Spleen (tissue), 11 donors: ENCODE measurements at regions not wholly inside any gene's neighbourhood (a gene's known extent, or its start where the extent isn't known, plus 50 kb on each side); places are given as distances from the start of the nearest gene placed in this dataset.

Experiments used
- DNase-seq: peaks from one replicate; pipeline ENCODE4 v3.0.0-alpha.2; 2020
- H3K27ac ChIP-seq, 8 donors: fragments of 200-600 bp; sonication (generic) in 7 of 8; 1 replicate in 4 of 8; 2 replicates in 4 of 8; pipeline versions ENCODE4 v1.5.0 to v1.8.0; 2016 to 2021; ENCODE audit warnings: inconsistent platforms in 4 of 8, mild to moderate bottlenecking in 4 of 8, moderate library complexity in 1 of 8
- H3K27me3 ChIP-seq, 7 donors: fragments of 200-600 bp; sonication (generic) in 6 of 7; replicated peaks in 1 of 7; 1 replicate in 4 of 7; 2 replicates in 3 of 7; pipeline versions ENCODE4 v1.5.0 to v1.8.0; 2016 to 2021; ENCODE audit warnings: inconsistent platforms in 3 of 7, mild to moderate bottlenecking in 1 of 7
- H3K36me3 ChIP-seq, 6 donors: fragments of 200-600 bp; sonication (generic) in 5 of 6; 1 replicate in 4 of 6; 2 replicates in 2 of 6; pipeline versions ENCODE4 v1.5.0 to v1.8.0; 2016 to 2021; ENCODE audit warnings: inconsistent platforms in 2 of 6
- H3K4me1 ChIP-seq, 6 donors: fragments of 200-600 bp; sonication (generic) in 5 of 6; 1 replicate in 3 of 6; 2 replicates in 3 of 6; pipeline versions ENCODE4 v1.5.0 to v1.8.0; 2016 to 2021; ENCODE audit warnings: inconsistent platforms in 3 of 6
- H3K4me3 ChIP-seq, 8 donors: fragments of 200-600 bp; sonication (generic) in 7 of 8; 1 replicate in 4 of 8; 2 replicates in 4 of 8; pipeline versions ENCODE4 v1.5.0 to v1.8.0; 2016 to 2021; ENCODE audit warnings: inconsistent platforms in 4 of 8, mild to moderate bottlenecking in 4 of 8, moderate library complexity in 2 of 8
- H3K9me3 ChIP-seq, 8 donors: fragments of 200-600 bp; sonication (generic) in 7 of 8; 1 replicate in 4 of 8; 2 replicates in 4 of 8; pipeline versions ENCODE4 v1.5.0 to v1.8.0; 2016 to 2021; ENCODE audit warnings: inconsistent platforms in 4 of 8
- POLR2A ChIP-seq, 3 donors: fragments of 450-650 bp; IDR thresholded peaks; one replicate each; pipeline ENCODE4 v1.5.1; 2017; ENCODE audit warnings: antibody characterized with exemption in 3 of 3, mild to moderate bottlenecking in 1 of 3
- POLR2AphosphoS5 ChIP-seq, 3 donors: sonication (generic); formaldehyde crosslinking; IDR thresholded peaks; one replicate each; pipeline ENCODE4 v1.5.1; 2017; ENCODE audit warnings: antibody characterized with exemption in 3 of 3
- WGBS, 5 donors: extraction: QIAGEN DNeasy Blood & Tissue Kit in 3 of 5; methylation state at CpG; one replicate each; pipeline versions ENCODE4 v1.1.5 to v1.1.7; 2013 to 2018; 5-methylcytosine and 5-hydroxymethylcytosine counted together
- intact Hi-C: fragments of 100-400 bp; cut with DNase I; formaldehyde crosslinking; loops from one replicate; pipeline ENCODE4 v1.15.0; 2023; ENCODE audit warnings: low total_unique reads
- TF ChIP-seq, protein P1 (sequence below), 11 experiments: fragments of 200-600 bp in 7 of 11; fragments of 450-650 bp in 4 of 11; sonication (generic) in 4 of 11; IDR thresholded peaks in 8 of 11; conservative IDR thresholded peaks in 3 of 11; 1 replicate in 7 of 11; 2 replicates in 4 of 11; pipeline versions ENCODE4 v1.4.0 to v1.8.0; 2016 to 2021; ENCODE audit warnings: antibody characterized with exemption in 11 of 11, inconsistent platforms in 4 of 11, mild to moderate bottlenecking in 1 of 11
- donor health status: healthy with polysubstance abuse.
- donor health status: DM: no; HTN: no; CAD: no; lungs with moderate emphysema.
- donor health status: DM: no; HTN: no; CAD: no.
- donor health status: Bipolar disorder and iron deficiency.
- donor health status: healthy.
- donor health status: DM: no; HTN: no; CAD: no.
- donor health status: DM: yes; HTN: yes; CAD: no.

DNA sequence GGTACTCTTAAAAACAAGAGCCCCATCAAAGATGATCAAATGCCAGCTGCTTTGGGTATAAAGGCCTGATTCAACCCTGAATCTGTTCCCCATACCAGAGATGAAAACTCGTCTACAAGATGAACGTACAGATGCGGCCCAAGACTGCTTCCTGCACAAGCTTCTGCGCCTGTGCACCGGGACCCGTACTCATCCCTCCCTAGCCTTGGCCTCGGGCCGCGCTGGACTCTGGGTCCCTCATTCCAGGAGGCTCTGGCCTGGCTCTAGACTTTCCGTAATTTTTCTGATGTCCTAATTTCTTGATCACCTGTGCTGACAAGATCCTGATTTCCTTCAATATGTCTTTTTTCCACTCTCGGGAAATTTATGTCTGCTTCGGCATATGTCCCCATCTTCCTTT is 612.3 kb downstream of the BNC2 start:
- intact Hi-C loops: no loop called here
- no peak overlapping the region for H3K4me3 ChIP-seq
- H3K4me1 ChIP-seq: no peaks in the 10 kb centered on the region
- H3K9me3 ChIP-seq: no peaks in the 10 kb centered on the region
- 85 to 93% (median 92%) methylated on average over 12 of the region's 12 CpGs for WGBS, 5 donors
- H3K27me3 ChIP-seq: peaks cover 0 to 23% (median 0%) of the 10 kb centered on the region in 7 donors
- TF ChIP-seq POLR2AphosphoS5 (IDR thresholded peaks at IDR 0.05) (no peak), POLR2A (IDR thresholded peaks at IDR 0.05) (no peak)
- TF ChIP-seq, protein P1, sequence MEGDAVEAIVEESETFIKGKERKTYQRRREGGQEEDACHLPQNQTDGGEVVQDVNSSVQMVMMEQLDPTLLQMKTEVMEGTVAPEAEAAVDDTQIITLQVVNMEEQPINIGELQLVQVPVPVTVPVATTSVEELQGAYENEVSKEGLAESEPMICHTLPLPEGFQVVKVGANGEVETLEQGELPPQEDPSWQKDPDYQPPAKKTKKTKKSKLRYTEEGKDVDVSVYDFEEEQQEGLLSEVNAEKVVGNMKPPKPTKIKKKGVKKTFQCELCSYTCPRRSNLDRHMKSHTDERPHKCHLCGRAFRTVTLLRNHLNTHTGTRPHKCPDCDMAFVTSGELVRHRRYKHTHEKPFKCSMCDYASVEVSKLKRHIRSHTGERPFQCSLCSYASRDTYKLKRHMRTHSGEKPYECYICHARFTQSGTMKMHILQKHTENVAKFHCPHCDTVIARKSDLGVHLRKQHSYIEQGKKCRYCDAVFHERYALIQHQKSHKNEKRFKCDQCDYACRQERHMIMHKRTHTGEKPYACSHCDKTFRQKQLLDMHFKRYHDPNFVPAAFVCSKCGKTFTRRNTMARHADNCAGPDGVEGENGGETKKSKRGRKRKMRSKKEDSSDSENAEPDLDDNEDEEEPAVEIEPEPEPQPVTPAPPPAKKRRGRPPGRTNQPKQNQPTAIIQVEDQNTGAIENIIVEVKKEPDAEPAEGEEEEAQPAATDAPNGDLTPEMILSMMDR (IDR thresholded peaks at IDR 0.05 in 8 of 11, conservative IDR thresholded peaks at IDR 0.05 in 3 of 11): no peak
- H3K27ac ChIP-seq: no peak overlapping the region
- no peak for DNase-seq
- H3K36me3 ChIP-seq: no peaks in the 10 kb centered on the region

DNA sequence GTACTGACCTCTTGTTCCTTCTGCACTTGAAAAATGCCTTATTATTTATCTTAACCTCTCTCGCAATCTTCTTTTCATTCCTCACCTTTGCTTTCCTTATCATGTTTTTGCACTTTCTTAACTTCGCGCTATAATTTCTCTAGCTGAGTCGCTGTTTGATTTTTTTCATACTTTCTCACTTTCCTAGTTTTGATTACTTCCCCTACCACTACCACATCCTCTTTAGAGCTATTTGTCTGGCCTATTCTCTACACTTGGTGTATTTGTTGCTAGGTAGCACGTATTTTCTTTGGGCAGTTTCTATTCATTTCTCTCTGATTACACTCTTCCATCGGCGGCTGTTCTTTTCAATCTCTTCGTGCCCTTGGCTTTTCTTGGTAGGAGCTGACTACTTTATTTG is 611.8 kb downstream of the BNC2 start:
- no peak for TF ChIP-seq POLR2AphosphoS5 (IDR thresholded peaks at IDR 0.05)
- TF ChIP-seq, protein P1 (IDR thresholded peaks at IDR 0.05 in 8 of 11, conservative IDR thresholded peaks at IDR 0.05 in 3 of 11): no peak
- no peak for TF ChIP-seq POLR2A (IDR thresholded peaks at IDR 0.05)
- intact Hi-C loops: no loop called here
- no peak for DNase-seq

DNA sequence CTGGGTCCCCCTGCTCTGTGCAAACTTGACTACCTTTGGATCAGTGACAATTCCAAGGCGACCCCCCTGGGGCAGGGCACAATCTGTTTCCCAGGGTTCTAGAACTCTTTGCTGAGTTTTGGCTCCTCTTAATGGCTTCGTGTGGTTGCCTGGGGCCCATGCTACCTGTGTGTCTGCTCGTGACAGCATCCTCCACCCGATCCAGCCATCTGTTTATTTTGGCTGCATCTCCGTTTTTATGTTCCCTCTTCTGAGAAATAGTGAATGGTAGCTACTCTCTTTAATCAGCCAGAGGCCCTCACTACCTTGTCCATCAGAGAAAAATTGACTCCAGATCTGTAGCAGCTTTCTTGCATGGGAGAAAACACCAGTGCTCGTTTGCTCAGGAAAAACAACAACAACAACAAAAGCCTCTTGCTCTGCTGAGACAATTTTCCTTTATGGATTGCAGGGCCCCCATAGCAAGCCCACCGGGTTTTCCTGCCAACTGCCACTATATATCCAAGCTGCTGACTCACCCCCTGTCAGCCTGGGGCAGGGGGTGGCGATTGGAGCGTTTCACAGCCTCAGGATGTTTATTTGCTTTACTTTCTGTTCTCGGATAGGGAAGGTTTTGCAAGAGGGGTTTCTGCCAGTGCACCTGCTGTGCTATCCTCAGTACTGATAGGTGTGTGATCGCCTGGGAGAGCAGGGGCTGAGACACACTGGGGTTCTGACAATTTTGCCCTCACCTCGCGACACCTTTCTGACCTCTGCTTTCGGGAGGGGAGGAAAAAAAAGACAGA is 607.8 kb downstream of the BNC2 start:
- no peak for DNase-seq
- 30 to 42% (median 35%) methylated on average over 14 of the region's 14 CpGs for WGBS, 5 donors

More for the DNA sequence above, 611.8 kb downstream of the BNC2 start:
- Histone ChIP-seq H3K27me3 (peaks cover 0 to 28% (median 0%) of the 10 kb centered on the region in 7 donors), H3K9me3 (no peaks in the 10 kb centered on the region), H3K4me3 (no peak overlapping the region), H3K36me3 (no peaks in the 10 kb centered on the region), H3K4me1 (no peaks in the 10 kb centered on the region), H3K27ac (no peak overlapping the region)
- WGBS, 5 donors: 22 to 43% (median 31%) methylated on average over 8 of the region's 8 CpGs

DNA sequence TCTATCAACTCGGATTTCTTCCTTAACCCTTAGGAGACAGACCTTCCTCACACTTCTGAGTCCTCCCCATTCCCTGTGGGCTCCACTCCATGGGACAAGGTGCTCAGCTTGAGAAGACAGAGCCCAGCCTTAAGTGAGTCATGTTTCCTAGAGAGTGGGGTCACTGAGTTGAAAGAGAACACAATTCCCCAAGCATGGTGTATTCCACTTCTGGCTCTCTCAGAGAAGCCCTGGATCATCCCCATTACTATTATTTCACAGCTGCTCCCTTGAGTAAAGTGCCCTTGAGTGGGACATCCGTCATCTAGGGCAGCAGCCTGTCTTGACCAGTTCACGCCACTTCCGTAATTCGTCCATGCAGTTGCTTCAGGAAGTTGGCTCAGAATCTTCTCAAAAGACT is 604.8 kb downstream of the BNC2 start:
- Histone ChIP-seq H3K4me3 (no peak overlapping the region), H3K36me3 (no peaks in the 10 kb centered on the region), H3K27me3 (peaks cover 0 to 21% (median 0%) of the 10 kb centered on the region in 7 donors), H3K9me3 (peaks cover 0 to 4% (median 0%) of the 10 kb centered on the region in 8 donors), H3K27ac (no peak overlapping the region), H3K4me1 (no peaks in the 10 kb centered on the region)
- 70 to 93% (median 83%) methylated on average over 5 of the region's 5 CpGs for WGBS, 5 donors
- TF ChIP-seq POLR2AphosphoS5 (IDR thresholded peaks at IDR 0.05) (no peak), POLR2A (IDR thresholded peaks at IDR 0.05) (no peak)
- TF ChIP-seq, protein P1 (IDR thresholded peaks at IDR 0.05 in 8 of 11, conservative IDR thresholded peaks at IDR 0.05 in 3 of 11): no peak
- intact Hi-C loops: no loop called here
- DNase-seq: no peak

More for the DNA sequence above, 607.8 kb downstream of the BNC2 start:
- intact Hi-C loops: no loop called here
- Histone ChIP-seq H3K9me3 (peaks cover 0 to 4% (median 0%) of the 10 kb centered on the region in 8 donors), H3K27ac (no peak overlapping the region), H3K36me3 (no peaks in the 10 kb centered on the region), H3K27me3 (peaks cover 0 to 28% (median 0%) of the 10 kb centered on the region in 7 donors), H3K4me1 (no peaks in the 10 kb centered on the region), H3K4me3 (no peak overlapping the region)
- TF ChIP-seq POLR2AphosphoS5 (IDR thresholded peaks at IDR 0.05) (no peak), POLR2A (IDR thresholded peaks at IDR 0.05) (no peak)
- TF ChIP-seq, protein P1 (IDR thresholded peaks at IDR 0.05 in 8 of 11, conservative IDR thresholded peaks at IDR 0.05 in 3 of 11): no peak
